ENCODE measurements at regions not wholly inside any gene's neighbourhood (a gene's known extent, or its start where the extent isn't known, plus 50 kb on each side); places are given as distances from the start of the nearest gene placed in this dataset.
"Not testable (repeated sequence)": the region's sequence is repeated elsewhere in the genome, so short reads cannot be mapped to it uniquely, and the experiment has no call there.

DNA sequence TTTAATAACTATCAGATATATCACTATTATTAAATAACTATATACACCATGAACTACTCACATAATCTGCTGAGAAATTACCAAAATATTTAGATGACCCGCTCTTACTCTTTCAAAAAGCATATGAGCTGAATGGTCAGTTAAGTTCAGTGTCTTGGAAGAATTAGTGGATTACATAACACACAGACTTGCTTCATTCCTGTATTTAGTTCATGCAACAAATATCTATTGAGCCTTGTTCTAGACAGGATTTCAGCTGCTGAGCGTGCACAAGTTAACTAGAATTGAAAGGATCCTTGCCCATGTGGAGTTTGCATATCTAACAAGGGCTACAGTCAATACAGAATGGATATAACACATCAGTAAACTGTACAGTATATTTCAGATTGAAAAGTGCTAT is 566.2 kb downstream of the CBLN4 start:
- TF ChIP-seq, protein P1, sequence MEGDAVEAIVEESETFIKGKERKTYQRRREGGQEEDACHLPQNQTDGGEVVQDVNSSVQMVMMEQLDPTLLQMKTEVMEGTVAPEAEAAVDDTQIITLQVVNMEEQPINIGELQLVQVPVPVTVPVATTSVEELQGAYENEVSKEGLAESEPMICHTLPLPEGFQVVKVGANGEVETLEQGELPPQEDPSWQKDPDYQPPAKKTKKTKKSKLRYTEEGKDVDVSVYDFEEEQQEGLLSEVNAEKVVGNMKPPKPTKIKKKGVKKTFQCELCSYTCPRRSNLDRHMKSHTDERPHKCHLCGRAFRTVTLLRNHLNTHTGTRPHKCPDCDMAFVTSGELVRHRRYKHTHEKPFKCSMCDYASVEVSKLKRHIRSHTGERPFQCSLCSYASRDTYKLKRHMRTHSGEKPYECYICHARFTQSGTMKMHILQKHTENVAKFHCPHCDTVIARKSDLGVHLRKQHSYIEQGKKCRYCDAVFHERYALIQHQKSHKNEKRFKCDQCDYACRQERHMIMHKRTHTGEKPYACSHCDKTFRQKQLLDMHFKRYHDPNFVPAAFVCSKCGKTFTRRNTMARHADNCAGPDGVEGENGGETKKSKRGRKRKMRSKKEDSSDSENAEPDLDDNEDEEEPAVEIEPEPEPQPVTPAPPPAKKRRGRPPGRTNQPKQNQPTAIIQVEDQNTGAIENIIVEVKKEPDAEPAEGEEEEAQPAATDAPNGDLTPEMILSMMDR (IDR thresholded peaks at IDR 0.05; ENCODE audit: borderline replicate concordance, insufficient read depth, low read depth, low read length) = no peak

DNA sequence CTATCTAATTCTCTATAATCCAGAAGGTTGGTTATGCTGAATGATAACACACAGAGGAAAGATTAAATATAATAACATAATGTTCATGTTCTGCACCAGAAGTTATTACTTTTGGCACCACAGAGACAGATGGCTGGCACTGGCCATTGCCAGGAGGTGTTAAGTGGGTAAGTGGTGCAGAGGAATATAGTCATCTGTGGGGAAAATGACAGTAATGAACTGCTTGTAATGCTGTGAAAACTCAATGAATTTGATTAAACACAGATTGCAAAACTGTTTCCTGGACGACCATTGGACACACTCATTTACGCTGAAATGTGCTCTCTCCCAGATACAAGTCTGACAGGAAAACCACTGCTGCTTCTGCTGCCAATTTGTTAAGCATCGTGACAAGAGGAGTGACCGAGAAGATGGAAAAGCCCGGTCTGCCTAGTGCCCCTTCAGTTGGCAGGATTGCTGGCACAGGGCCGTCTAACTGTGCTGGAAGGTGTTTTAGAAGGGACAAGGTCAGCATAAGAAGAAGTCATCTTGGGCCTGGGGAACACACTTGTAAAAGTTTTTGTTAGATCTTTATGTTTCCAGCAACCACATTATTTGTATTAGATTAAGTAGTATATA is 567.4 kb downstream of the CBLN4 start:
- TF ChIP-seq, protein P1 (IDR thresholded peaks at IDR 0.05; ENCODE audit: borderline replicate concordance, insufficient read depth, low read depth, low read length) = no peak
- no peak overlapping the region for H3K4me3 ChIP-seq (ENCODE audit: low read depth, low read length)

More for the DNA sequence above, 566.2 kb downstream of the CBLN4 start:
- H3K4me3 ChIP-seq (ENCODE audit: low read depth, low read length) = no peak overlapping the region

DNA sequence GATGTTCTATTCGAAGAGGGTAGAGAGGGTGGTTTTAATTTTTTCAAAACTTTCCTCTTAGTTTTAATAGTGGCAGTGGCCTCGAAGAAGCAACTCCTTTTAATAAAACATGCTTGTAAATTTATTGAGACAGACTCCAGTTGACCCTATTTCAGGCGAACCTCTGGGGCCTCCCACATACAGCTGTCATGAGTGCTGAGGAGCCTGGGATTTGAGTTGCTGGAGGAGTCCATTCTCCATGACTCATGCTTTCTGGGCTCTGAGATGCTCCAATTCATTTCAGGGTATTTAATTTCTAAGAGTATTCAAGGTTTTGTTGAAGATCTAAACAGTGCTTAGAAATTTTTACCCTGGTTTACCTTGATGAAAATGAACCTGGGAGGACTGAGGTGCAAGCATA is 580.4 kb downstream of the CBLN4 start:
- no peak overlapping the region for H3K4me3 ChIP-seq (ENCODE audit: low read depth, low read length)
- TF ChIP-seq, protein P1 (IDR thresholded peaks at IDR 0.05; ENCODE audit: borderline replicate concordance, insufficient read depth, low read depth, low read length) = no peak

DNA sequence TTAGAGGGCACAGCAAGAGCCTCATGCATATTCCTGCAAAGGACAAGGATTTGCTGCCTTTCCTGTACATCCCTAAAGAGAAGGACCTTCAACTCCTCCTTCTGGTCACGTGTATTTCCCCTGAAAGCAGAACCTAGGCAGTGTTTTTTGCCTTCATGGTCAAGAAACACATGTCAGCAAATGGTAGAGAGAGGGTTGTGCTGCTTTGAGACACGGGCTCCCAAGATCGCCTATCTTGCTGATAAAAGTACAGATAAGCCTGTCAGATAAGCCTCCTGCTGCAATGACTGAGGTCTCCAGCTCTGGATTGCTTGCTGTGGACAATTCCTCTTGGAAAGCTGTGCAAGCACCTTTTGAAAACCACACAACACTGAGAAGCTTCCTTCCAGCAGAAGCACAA is 580.8 kb downstream of the CBLN4 start:
- no peak overlapping the region for H3K4me3 ChIP-seq (ENCODE audit: low read depth, low read length)
- TF ChIP-seq, protein P1 (IDR thresholded peaks at IDR 0.05; ENCODE audit: borderline replicate concordance, insufficient read depth, low read depth, low read length) = no peak

DNA sequence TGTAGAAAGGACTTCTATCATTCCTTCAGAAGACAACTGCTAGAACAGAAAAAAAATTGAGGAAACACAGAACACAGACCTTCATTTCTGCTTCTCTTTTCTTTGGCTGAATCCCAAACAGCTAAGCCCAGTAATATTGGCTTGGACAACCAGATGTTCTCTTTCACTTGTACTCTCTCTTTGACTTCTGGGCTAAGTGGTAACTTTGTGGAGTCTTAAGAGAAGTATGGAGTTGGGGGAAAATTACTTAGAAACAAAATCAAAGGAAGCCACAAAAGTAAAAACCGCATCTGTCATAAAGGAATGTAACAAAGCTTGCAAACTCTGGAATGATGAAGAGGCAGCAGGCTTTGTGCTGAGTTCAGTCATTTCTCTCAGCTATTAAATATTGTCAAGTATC is 587.5 kb downstream of the CBLN4 start:
- TF ChIP-seq, protein P1 (IDR thresholded peaks at IDR 0.05; ENCODE audit: borderline replicate concordance, insufficient read depth, low read depth, low read length) = no peak
- H3K4me3 ChIP-seq (ENCODE audit: low read depth, low read length) = no peak overlapping the region

DNA sequence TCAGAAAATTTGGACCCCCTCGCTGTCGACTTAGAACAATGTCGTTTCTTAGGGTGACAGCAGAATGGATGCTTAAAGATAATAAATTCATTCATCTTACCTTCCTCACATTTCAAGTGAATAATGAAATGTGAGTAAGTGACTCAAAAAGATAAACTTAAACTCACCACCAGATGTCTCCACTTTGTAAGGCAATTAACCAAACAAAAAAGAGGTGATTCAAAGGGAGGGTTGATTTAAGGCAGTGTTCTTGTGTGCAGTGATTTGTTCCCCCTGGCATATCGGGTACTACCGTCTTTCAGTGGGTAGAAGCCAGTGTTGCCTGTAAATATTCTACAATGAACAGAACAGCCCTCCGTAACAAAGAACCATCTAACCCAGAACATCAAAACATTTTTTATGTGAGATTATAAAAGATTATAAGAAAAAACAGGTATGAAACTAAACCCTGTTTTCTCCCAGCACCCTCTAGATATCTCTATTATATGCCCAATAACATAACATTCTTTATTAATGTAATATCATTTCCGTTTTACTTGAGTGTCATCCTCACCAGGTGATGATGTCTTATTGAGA is 589.7 kb downstream of the CBLN4 start:
- TF ChIP-seq, protein P1 (IDR thresholded peaks at IDR 0.05; ENCODE audit: borderline replicate concordance, insufficient read depth, low read depth, low read length) = no peak
- no peak overlapping the region for H3K4me3 ChIP-seq (ENCODE audit: low read depth, low read length)

DNA sequence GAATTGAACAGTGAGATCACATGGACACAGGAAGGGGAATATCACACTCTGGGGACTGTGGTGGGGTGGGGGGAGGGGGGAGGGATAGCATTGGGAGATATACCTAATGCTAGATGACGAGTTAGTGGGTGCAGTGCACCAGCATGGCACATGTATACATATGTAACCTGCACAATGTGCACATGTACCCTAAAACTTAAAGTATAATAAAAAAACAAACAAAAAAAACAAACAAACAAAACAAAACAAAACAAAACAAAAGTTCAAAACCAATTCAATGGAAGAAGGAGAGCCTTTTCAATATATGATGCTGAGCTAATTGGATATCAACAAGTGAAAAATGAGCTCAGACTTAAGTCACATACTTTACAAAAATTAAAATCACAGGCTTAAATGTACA is 592.8 kb downstream of the CBLN4 start:
- H3K4me3 ChIP-seq (ENCODE audit: low read depth, low read length) = not testable (repeated sequence)
